ENCODE measurements at regions not wholly inside any gene's neighbourhood (a gene's known extent, or its start where the extent isn't known, plus 50 kb on each side); places are given as distances from the start of the nearest gene placed in this dataset.
A peak's percentile ranks its signal among the peaks of the same experiment; 100 is the strongest.

GRCh38 chr13:80235166-80235966, 105.6 kb downstream of the SPRY2 start:
- peak in 2 of 3 experiments; percentile 50 to 69 for DNase-seq

DNA sequence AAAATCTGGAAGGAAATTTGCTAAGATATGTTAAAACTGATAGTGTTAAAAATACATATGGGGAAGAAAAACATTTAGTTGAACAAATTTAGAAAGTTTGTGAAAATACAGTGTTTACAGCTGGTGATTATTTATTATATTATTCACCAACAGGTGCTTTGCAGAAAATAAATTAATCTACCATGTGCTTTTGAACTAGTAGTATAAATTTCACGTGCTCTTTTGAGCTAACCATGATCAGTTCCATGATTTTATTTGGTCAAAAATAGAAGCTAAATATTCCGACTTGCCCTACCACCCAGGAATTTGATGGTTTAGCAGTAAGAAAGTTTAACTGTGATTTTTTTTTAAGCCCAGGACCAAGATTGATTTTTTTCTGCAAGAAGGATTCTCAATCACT, 113.3 kb downstream of the SPRY2 start:
- DNase-seq = no peak

GRCh38 chr13:80226645-80227044, 114.3 kb downstream of the SPRY2 start:
- DNase-seq = no peak

- DNase-seq = no peak
Observed at GRCh38 chr13:80224468-80224867, 116.5 kb downstream of the SPRY2 start.

- DNase-seq = no peak
Observed at GRCh38 chr13:80217614-80218456, 123.1 kb downstream of the SPRY2 start.

- DNase-seq = no peak
Observed at GRCh38 chr13:80215368-80215767, 125.6 kb downstream of the SPRY2 start.

DNA sequence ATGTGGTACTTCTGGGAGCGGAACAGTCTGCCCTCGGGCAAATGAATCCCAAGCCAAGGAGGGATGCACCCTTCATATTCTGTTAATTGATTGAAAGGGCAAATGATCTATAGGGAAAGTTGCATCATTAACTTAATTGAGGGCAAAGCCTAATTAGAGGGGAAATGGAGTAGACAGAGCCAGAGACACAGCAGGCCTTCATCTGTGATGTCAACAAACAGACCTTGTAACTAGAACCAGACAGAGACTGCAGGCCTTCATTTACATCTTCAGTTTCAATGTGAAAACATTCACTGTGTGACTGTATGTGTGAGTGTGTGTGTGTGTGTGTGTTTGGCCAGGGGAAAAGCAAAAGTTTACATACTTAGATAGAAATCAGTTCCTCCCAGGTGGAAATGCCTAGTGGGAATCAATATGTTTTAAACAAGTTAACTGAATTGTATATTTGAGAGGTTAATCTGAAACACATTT, 126.4 kb downstream of the SPRY2 start:
- peak in 2 of 3 experiments; percentile 32 to 77 for DNase-seq

DNA sequence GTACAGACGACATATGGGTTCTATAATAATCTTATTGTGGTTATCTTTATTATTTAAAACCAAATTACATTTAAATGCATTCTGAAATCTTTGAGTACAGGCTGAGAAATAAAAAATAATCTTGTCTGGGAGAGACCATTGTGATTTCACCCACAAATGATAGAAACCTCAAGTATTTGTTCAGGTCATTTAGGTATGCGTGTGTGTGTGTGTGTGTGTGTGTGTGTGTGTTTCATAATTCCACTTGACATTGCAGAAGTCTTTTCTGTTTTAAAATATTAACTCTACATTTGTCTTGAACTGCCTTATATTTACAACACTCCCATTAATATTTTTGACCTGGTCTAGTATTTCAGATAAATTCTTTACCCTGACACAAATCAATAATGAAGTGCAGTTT, 126.9 kb downstream of the SPRY2 start:
- DNase-seq = no peak

GRCh38 chr13:80213201-80213600, 127.7 kb downstream of the SPRY2 start:
- no peak for DNase-seq

DNA sequence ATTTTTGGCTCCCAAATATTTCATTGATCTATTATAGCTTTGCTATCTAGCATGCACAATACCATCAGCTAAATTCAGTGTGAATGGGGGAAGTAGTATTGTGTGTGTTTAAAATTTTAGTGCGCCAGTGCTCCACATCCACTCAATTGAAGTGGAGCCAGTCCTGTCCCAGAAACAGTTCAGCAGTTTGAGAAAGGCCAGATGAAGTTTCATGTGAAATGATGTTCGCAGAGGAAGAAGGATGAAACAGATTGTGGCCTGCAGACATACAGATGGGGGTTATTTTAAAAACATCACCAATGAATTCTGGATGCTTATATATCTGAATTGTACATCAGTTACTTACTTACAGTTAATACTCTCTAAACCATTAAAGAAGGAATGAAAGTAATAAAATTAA, 129.4 kb downstream of the SPRY2 start:
- DNase-seq = no peak

GRCh38 chr13:80204642-80205041, 136.3 kb downstream of the SPRY2 start:
- DNase-seq = no peak

DNA sequence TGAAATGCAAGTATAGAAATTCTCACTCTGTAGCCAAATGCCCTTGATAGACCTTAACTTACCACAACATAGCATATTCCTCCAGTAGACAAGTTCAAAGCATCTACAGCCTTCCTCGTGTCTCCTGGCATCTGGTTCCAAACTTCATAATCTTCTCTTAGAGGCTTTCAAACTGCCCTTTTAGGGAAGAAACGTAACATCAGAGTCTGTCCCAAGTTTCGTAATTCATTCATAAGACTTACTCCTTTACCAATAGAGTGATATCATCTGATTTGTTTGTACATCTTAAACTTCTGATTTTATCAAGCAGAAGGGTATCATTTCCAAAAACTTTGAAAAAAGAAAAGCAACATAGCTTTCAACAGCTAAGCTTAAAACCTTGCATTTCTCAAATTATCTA, 137.4 kb downstream of the SPRY2 start:
- no peak for DNase-seq

DNA sequence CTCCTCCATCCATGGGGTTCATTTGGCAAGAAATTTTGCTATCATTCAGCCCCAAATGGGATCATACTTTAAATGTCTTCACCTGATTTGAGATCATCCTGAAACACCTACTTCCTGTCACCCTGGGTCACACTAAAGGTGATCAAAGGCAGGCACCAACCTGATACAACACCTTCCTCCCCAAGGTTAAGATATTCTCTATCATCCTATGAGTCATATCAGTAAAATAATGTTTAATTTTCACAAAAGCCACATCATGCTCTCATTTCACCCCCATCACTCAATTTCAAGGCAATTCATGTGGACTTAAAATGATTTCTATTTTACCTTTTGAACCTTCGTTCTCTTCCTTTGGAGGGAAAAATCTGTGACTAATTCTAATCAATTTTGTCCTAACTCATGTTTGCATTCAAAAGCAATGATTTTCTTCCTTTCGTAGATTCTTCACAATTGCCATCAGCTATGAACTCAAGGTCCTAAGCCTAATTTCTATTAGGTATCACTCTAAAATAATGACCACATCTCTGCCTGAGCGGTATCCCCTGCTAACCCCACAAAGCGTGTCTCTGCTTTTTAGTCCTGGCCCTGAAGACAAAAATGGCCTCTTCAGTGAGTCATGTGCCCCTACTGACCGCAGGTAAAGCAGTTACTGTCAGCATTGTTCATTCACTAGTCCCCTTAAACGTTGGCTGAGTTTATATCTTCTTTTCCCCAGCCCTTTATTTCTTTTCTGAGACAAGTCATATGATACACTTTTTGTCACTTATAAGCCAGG, 139.0 kb downstream of the SPRY2 start:
- no peak for DNase-seq

GRCh38 chr13:80199585-80200292, 141.2 kb downstream of the SPRY2 start:
- DNase-seq = no peak

- DNase-seq = no peak
Observed at GRCh38 chr13:80199067-80199466, 141.9 kb downstream of the SPRY2 start.

DNA sequence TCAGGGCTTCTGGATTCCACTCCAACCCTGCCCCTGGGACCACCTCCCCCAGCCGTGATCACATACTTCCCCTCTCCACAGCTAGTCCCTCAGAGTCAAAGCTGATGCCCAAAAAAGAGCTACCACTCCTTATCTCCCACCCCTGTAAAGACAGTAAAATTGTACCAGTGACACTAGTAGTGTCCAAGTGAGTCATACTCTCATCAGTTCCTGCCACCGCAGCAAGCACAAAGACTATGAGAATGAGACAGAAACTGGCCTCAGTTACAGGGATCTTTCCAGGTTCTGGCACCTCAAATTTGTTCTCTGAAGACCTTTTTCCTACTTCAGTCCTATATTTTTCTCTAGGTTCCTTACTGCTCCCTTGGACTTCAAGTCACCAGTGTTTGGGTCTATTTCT, 144.2 kb downstream of the SPRY2 start:
- DNase-seq = no peak

DNA sequence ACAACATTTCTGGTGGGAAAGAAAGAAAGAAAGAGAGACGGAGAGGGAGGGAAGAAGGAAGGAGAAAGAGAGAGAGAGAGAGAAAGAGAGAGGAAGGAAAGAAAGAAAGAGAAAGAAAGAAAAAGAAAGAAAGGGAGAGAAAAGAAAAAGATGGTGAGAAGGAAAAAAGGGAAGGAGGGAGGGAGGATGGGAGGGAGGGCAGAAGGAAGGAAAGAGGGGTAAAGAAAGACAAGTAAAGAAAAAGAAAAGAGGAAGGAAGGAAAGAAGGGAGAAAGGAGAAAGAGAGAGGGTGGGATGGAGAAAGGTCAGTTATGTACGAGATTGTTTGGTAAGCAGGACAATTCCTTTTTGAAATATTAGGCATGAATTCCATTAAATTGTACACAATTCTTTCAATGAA, 145.3 kb downstream of the SPRY2 start:
- no peak for DNase-seq

DNA sequence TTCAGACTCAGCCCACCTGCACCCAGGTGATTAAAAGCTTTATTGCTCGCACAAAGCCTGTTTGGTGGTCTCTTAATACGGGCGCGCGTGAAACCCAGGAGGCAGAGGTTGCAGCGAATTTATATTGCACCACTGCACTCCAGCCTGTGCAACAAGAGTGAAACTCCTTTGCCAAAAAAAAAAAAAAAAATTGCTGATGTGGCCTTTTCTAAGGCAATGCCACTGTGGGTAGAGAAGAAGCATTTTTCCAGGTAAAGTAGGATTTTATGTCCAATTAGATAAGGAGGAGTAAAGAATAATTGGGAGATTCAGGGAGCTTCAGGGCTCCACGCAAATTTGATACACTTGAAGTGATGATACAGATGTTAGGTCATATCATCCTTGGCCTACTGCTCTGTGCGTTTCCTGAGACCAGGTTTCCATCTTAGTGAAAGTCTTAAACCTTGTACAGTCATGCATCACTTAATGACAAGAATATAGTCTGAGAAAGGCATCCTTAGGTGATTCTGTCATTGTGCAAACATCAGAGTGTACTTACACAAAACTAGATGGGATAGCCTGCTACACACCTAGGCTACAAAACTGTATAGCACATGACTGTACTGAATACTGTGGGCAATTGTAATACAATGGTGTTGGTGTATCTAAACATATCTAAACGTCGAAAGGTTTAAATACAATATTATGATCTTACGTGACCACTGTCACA, 150.9 kb downstream of the SPRY2 start:
- no peak for DNase-seq

GRCh38 chr13:80180740-80181355, 160.1 kb downstream of the SPRY2 start:
- DNase-seq = no peak

GRCh38 chr13:80177327-80177726, 163.6 kb downstream of the SPRY2 start:
- DNase-seq = peak in 1 of 3 experiments; percentile 15

- no peak for DNase-seq
Observed at GRCh38 chr13:80173224-80173623, 167.7 kb downstream of the SPRY2 start.
